ENCODE measurements at regions not wholly inside any gene's neighbourhood (a gene's known extent, or its start where the extent isn't known, plus 50 kb on each side); places are given as distances from the start of the nearest gene placed in this dataset.

GRCh38 chr3:27568393-27568792, 84.2 kb upstream of the SLC4A7 start:
- Histone ChIP-seq H3K9ac (no peak overlapping the region), H3K27me3 (ENCODE audit: insufficient read depth) (no peaks in the 10 kb centered on the region), H4K20me1 (ENCODE audit: insufficient read depth) (no peaks in the 10 kb centered on the region), H3K9me3 (no peaks in the 10 kb centered on the region), H3K4me2 (peak overlapping the region; percentile 8; the same call in 1 of the 2 replicates), H3K79me2 (ENCODE audit: insufficient read depth) (no peaks in the 10 kb centered on the region), H3K4me3 (ENCODE audit: low read depth in 2 of 2, low read length in 1 of 2) (no peak overlapping the region), H3K27ac (ENCODE audit: low read depth in 2 of 2, low read length in 1 of 2) (peak overlapping the region in 1 of 2 experiments; percentile 56; a peak in 2 of 4 replicates), H3F3A (replicated peaks; ENCODE audit: insufficient read depth) (no peaks in the 10 kb centered on the region), H2AFZ (ENCODE audit: low read depth) (peak overlapping the region; percentile 73), H3K36me3 (replicated peaks in 1 of 2; ENCODE audit: control insufficient read depth in 1 of 2, insufficient read depth in 2 of 2, low read length in 1 of 2) (no peaks in the 10 kb centered on the region), H3K9me2 (no peaks in the 10 kb centered on the region), H3K4me1 (ENCODE audit: control insufficient read depth in 1 of 2, insufficient read depth in 2 of 2, low read depth in 1 of 2, low read length in 1 of 2) (peaks cover 3 to 8% of the 10 kb centered on the region in 2 experiments; a peak in 1 of 4 replicates)
- 37% methylated on average over 5 of the region's 5 CpGs for WGBS (ENCODE audit: low lambda C conversion rate)
- ChIA-PET CTCF (interaction anchor here (0.9 kb wide), 1 partner anchor 13 kb away, joined by 3 read pairs; no protein-coding TSS in a partner anchor), POLR2A (no interaction called here)
- TF ChIP-seq FOSL2 (IDR thresholded peaks at IDR 0.05; ENCODE audit: borderline replicate concordance, low read depth) (no peak), RCOR1 (IDR thresholded peaks at IDR 0.05; ENCODE audit: low read length) (peak; percentile 46; the same call in 1 of the 2 replicates), NFIC (IDR thresholded peaks at IDR 0.05; ENCODE audit: borderline replicate concordance) (peak; percentile 47), FOXJ3 (CRISPR knock-in tag; IDR thresholded peaks at IDR 0.05) (0 out of 2 replicates have a peak, but pooled peaks have one; percentile 36), ZBTB33 (IDR thresholded peaks at IDR 0.05; ENCODE audit: borderline replicate concordance, low read depth) (no peak), CHD2 (IDR thresholded peaks at IDR 0.05; ENCODE audit: low read length, partially characterized antibody) (peak; percentile 17), EP300 (IDR thresholded peaks at IDR 0.05; ENCODE audit: borderline replicate concordance in 1 of 2, low read depth in 1 of 2, low read length in 1 of 2) (peak in 1 of 2 experiments; percentile 38; a peak in 1 of 4 replicates), MXI1 (IDR thresholded peaks at IDR 0.05; ENCODE audit: low read depth, low read length) (peak; percentile 30; the same call in 1 of the 2 replicates), TCF12 (IDR thresholded peaks at IDR 0.05) (peak; percentile 22; the same call in 1 of the 2 replicates), GATA2 (CRISPR knock-in tag; IDR thresholded peaks at IDR 0.05) (peak; percentile 20; the same call in 1 of the 2 replicates), TAF1 (IDR thresholded peaks at IDR 0.05; ENCODE audit: borderline replicate concordance, low read depth, low read length) (no peak), POLR2AphosphoS5 (IDR thresholded peaks at IDR 0.05; ENCODE audit: low read depth, low read length) (no peak)
- DNase-seq, result peak; percentile 58

- WGBS (ENCODE audit: low lambda C conversion rate), result 95% methylated on average over 1 of the region's 1 CpG
- POLR2A ChIA-PET, result no interaction called here
- CTCF ChIA-PET, result no interaction called here
Observed at GRCh38 chr3:27567251-27567650, 83.1 kb upstream of the SLC4A7 start.

More at GRCh38 chr3:27567251-27567650, 83.1 kb upstream of the SLC4A7 start:
- Histone ChIP-seq H3K27ac (ENCODE audit: low read depth in 2 of 2, low read length in 1 of 2) (no peak overlapping the region), H3K27me3 (ENCODE audit: insufficient read depth) (no peaks in the 10 kb centered on the region), H3K36me3 (replicated peaks in 1 of 2; ENCODE audit: control insufficient read depth in 1 of 2, insufficient read depth in 2 of 2, low read length in 1 of 2) (no peaks in the 10 kb centered on the region), H2AFZ (ENCODE audit: low read depth) (no peak overlapping the region), H4K20me1 (ENCODE audit: insufficient read depth) (no peaks in the 10 kb centered on the region), H3K9me3 (no peaks in the 10 kb centered on the region), H3F3A (replicated peaks; ENCODE audit: insufficient read depth) (no peaks in the 10 kb centered on the region), H3K4me3 (ENCODE audit: low read depth in 2 of 2, low read length in 1 of 2) (no peak overlapping the region), H3K9me2 (no peaks in the 10 kb centered on the region), H3K9ac (no peak overlapping the region), H3K79me2 (ENCODE audit: insufficient read depth) (no peaks in the 10 kb centered on the region), H3K4me2 (no peak overlapping the region), H3K4me1 (ENCODE audit: control insufficient read depth in 1 of 2, insufficient read depth in 2 of 2, low read depth in 1 of 2, low read length in 1 of 2) (peaks cover 3 to 8% of the 10 kb centered on the region in 2 experiments; a peak in 1 of 4 replicates)
- DNase-seq, result no peak
- no peak for TF ChIP-seq JUND (IDR thresholded peaks at IDR 0.05)
- TF ChIP-seq RCOR1 (IDR thresholded peaks at IDR 0.05; ENCODE audit: low read length), result no peak
- TF ChIP-seq IRF3 (IDR thresholded peaks at IDR 0.05; ENCODE audit: low read depth, low read length), result no peak
- no peak for TF ChIP-seq USF2 (IDR thresholded peaks at IDR 0.05; ENCODE audit: borderline replicate concordance, low read depth, low read length)
- no peak for TF ChIP-seq TEAD4 (IDR thresholded peaks at IDR 0.05; ENCODE audit: borderline replicate concordance, insufficient read depth)
- TF ChIP-seq USF1 (IDR thresholded peaks at IDR 0.05; ENCODE audit: borderline replicate concordance, low read depth), result no peak
- TF ChIP-seq RXRA (IDR thresholded peaks at IDR 0.05; ENCODE audit: borderline replicate concordance, low read depth), result no peak
- TF ChIP-seq RAD21 (IDR thresholded peaks at IDR 0.05; ENCODE audit: low read length), result no peak
- TF ChIP-seq SIN3A (IDR thresholded peaks at IDR 0.05; ENCODE audit: borderline replicate concordance, low read depth, low read length), result no peak
- no peak for TF ChIP-seq CHD2 (IDR thresholded peaks at IDR 0.05; ENCODE audit: low read length, partially characterized antibody)
- no peak for TF ChIP-seq MAX (IDR thresholded peaks at IDR 0.05; ENCODE audit: low read depth)
